ENCODE measurements at regions not wholly inside any gene's neighbourhood (a gene's known extent, or its start where the extent isn't known, plus 50 kb on each side); places are given as distances from the start of the nearest gene placed in this dataset.

- no peak for TF ChIP-seq RAD21 (IDR thresholded peaks at IDR 0.05; ENCODE audit: low read depth)
- TF ChIP-seq TCF12 (IDR thresholded peaks at IDR 0.05; ENCODE audit: low read depth), result no peak
- TF ChIP-seq YY1 (IDR thresholded peaks at IDR 0.05; ENCODE audit: low read depth), result no peak
- no peak for TF ChIP-seq NFIC (IDR thresholded peaks at IDR 0.05)
- no peak for TF ChIP-seq TAF1 (IDR thresholded peaks at IDR 0.05; ENCODE audit: low read depth)
- no peak for TF ChIP-seq ZBTB7A (IDR thresholded peaks at IDR 0.05; ENCODE audit: low read depth)
- TF ChIP-seq CREB1 (IDR thresholded peaks at IDR 0.05; ENCODE audit: low read depth), result no peak
Measured at GRCh38 chr1:163472651-163473248, 151.0 kb downstream of the NUF2 start.

GRCh38 chr1:163477276-163477830 is 155.6 kb downstream of the NUF2 start:
- TF ChIP-seq TEAD4 (IDR thresholded peaks at IDR 0.05) (no peak), FOXM1 (IDR thresholded peaks at IDR 0.05; ENCODE audit: borderline replicate concordance, low read depth) (no peak), CREB1 (IDR thresholded peaks at IDR 0.05; ENCODE audit: low read depth) (no peak), RAD21 (IDR thresholded peaks at IDR 0.05; ENCODE audit: low read depth) (no peak), TCF12 (IDR thresholded peaks at IDR 0.05; ENCODE audit: low read depth) (no peak), YY1 (IDR thresholded peaks at IDR 0.05; ENCODE audit: low read depth) (no peak), EP300 (IDR thresholded peaks at IDR 0.05; ENCODE audit: borderline replicate concordance) (no peak), USF1 (IDR thresholded peaks at IDR 0.05) (no peak), CEBPB (IDR thresholded peaks at IDR 0.05) (no peak), TAF1 (IDR thresholded peaks at IDR 0.05; ENCODE audit: low read depth) (no peak), REST (IDR thresholded peaks at IDR 0.05; ENCODE audit: low read depth) (no peak), NFIC (IDR thresholded peaks at IDR 0.05) (no peak), MAX (IDR thresholded peaks at IDR 0.05) (no peak)

- no peak for TF ChIP-seq TCF12 (IDR thresholded peaks at IDR 0.05; ENCODE audit: low read depth)
- no peak for TF ChIP-seq YY1 (IDR thresholded peaks at IDR 0.05; ENCODE audit: low read depth)
- no peak for TF ChIP-seq MAX (IDR thresholded peaks at IDR 0.05)
- TF ChIP-seq NFIC (IDR thresholded peaks at IDR 0.05), result no peak
- no peak for TF ChIP-seq USF1 (IDR thresholded peaks at IDR 0.05)
- no peak for TF ChIP-seq REST (IDR thresholded peaks at IDR 0.05; ENCODE audit: low read depth)
- no peak for TF ChIP-seq TEAD4 (IDR thresholded peaks at IDR 0.05)
- no peak for TF ChIP-seq CEBPB (IDR thresholded peaks at IDR 0.05)
- no peak for TF ChIP-seq TAF1 (IDR thresholded peaks at IDR 0.05; ENCODE audit: low read depth)
- TF ChIP-seq FOXM1 (IDR thresholded peaks at IDR 0.05; ENCODE audit: borderline replicate concordance, low read depth), result no peak
Measured at GRCh38 chr1:163504331-163504978, 182.7 kb downstream of the NUF2 start.

- TF ChIP-seq TCF12 (IDR thresholded peaks at IDR 0.05; ENCODE audit: low read depth), result no peak
Measured at GRCh38 chr1:163509114-163509513, 187.4 kb downstream of the NUF2 start.

- TF ChIP-seq NFIC (IDR thresholded peaks at IDR 0.05), result no peak
- TF ChIP-seq TCF12 (IDR thresholded peaks at IDR 0.05; ENCODE audit: low read depth), result no peak
- no peak for TF ChIP-seq MAX (IDR thresholded peaks at IDR 0.05)
- TF ChIP-seq EP300 (IDR thresholded peaks at IDR 0.05; ENCODE audit: borderline replicate concordance), result no peak
- no peak for TF ChIP-seq FOXM1 (IDR thresholded peaks at IDR 0.05; ENCODE audit: borderline replicate concordance, low read depth)
- TF ChIP-seq CREB1 (IDR thresholded peaks at IDR 0.05; ENCODE audit: low read depth), result no peak
- no peak for TF ChIP-seq USF1 (IDR thresholded peaks at IDR 0.05)
- no peak for TF ChIP-seq TAF1 (IDR thresholded peaks at IDR 0.05; ENCODE audit: low read depth)
- TF ChIP-seq ZBTB7A (IDR thresholded peaks at IDR 0.05; ENCODE audit: low read depth), result no peak
Measured at GRCh38 chr1:163512349-163512989, 190.7 kb downstream of the NUF2 start.
